ENCODE measurements at regions not wholly inside any gene's neighbourhood (a gene's known extent, or its start where the extent isn't known, plus 50 kb on each side); places are given as distances from the start of the nearest gene placed in this dataset.

GRCh38 chr10:4587466-4587865, 238.5 kb upstream of the AKR1E2 start:
- no TSS peak for BruUV-seq (replicated peaks)
- TF ChIP-seq TCF7L2 (IDR thresholded peaks at IDR 0.05; ENCODE audit: low read depth, low read length) (no peak), SIN3A (IDR thresholded peaks at IDR 0.05; ENCODE audit: borderline replicate concordance, insufficient read depth, low read depth, low read length) (no peak), REST (IDR thresholded peaks at IDR 0.05; ENCODE audit: insufficient read depth in 1 of 2, low read depth in 2 of 2, low read length in 1 of 2) (no peak), CTCF (IDR thresholded peaks at IDR 0.05) (no peak), POLR2AphosphoS5 (IDR thresholded peaks at IDR 0.05; ENCODE audit: low read depth, low read length) (no peak)
- ChIA-PET CTCF (no interaction called here), POLR2A (no interaction called here)
- ATAC-seq (no peak), DNase-seq (ENCODE audit: low read depth, low spot score) (no peak)
- intact Hi-C loops (cut with micrococcal nuclease; ENCODE audit: unreplicated experiment) = no loop called here
- Histone ChIP-seq H3K36me3 (ENCODE audit: control insufficient read depth, insufficient read depth, low read length) (no peaks in the 10 kb centered on the region), H3K27ac (ENCODE audit: low read length) (no peak overlapping the region), H3K4me1 (ENCODE audit: control insufficient read depth, insufficient read depth, low read length) (no peaks in the 10 kb centered on the region), H3K27me3 (ENCODE audit: control insufficient read depth, insufficient read depth, low read length) (no peaks in the 10 kb centered on the region), H3K4me3 (ENCODE audit: low read depth in 2 of 2, low read length in 2 of 2) (no peak overlapping the region), H3K9me3 (ENCODE audit: control insufficient read depth, insufficient read depth, low read depth, low read length) (peaks cover 18% of the 10 kb centered on the region; the same call in 1 of the 2 replicates)
- in situ Hi-C loops (cut with HindIII; ENCODE audit: low pct_unique_long_range_greater_than_20kb, low sequenced_read_pairs) = no loop called here

GRCh38 chr10:4586776-4587175, 239.2 kb upstream of the AKR1E2 start:
- Histone ChIP-seq H3K36me3 (ENCODE audit: control insufficient read depth, insufficient read depth, low read length) (no peaks in the 10 kb centered on the region), H3K9me3 (ENCODE audit: control insufficient read depth, insufficient read depth, low read depth, low read length) (peaks cover 15% of the 10 kb centered on the region; the same call in 1 of the 2 replicates), H3K4me3 (ENCODE audit: low read depth in 2 of 2, low read length in 2 of 2) (no peak overlapping the region), H3K4me1 (ENCODE audit: control insufficient read depth, insufficient read depth, low read length) (no peaks in the 10 kb centered on the region), H3K27ac (ENCODE audit: low read length) (no peak overlapping the region), H3K27me3 (ENCODE audit: control insufficient read depth, insufficient read depth, low read length) (no peaks in the 10 kb centered on the region)
- ATAC-seq (no peak), DNase-seq (ENCODE audit: low read depth, low spot score) (no peak)
- intact Hi-C loops (cut with micrococcal nuclease; ENCODE audit: unreplicated experiment) (no loop called here), in situ Hi-C loops (cut with HindIII; ENCODE audit: low pct_unique_long_range_greater_than_20kb, low sequenced_read_pairs) (no loop called here)
- ChIA-PET POLR2A (no interaction called here), CTCF (no interaction called here)
- TF ChIP-seq CTCF (IDR thresholded peaks at IDR 0.05) = no peak
- TF ChIP-seq SIN3A (IDR thresholded peaks at IDR 0.05; ENCODE audit: borderline replicate concordance, insufficient read depth, low read depth, low read length) = no peak
- no peak for TF ChIP-seq POLR2AphosphoS5 (IDR thresholded peaks at IDR 0.05; ENCODE audit: low read depth, low read length)
- BruUV-seq (replicated peaks) = no TSS peak

All from Panc1 (cell line).